ENCODE measurements at regions not wholly inside any gene's neighbourhood (a gene's known extent, or its start where the extent isn't known, plus 50 kb on each side); places are given as distances from the start of the nearest gene placed in this dataset.

DNA sequence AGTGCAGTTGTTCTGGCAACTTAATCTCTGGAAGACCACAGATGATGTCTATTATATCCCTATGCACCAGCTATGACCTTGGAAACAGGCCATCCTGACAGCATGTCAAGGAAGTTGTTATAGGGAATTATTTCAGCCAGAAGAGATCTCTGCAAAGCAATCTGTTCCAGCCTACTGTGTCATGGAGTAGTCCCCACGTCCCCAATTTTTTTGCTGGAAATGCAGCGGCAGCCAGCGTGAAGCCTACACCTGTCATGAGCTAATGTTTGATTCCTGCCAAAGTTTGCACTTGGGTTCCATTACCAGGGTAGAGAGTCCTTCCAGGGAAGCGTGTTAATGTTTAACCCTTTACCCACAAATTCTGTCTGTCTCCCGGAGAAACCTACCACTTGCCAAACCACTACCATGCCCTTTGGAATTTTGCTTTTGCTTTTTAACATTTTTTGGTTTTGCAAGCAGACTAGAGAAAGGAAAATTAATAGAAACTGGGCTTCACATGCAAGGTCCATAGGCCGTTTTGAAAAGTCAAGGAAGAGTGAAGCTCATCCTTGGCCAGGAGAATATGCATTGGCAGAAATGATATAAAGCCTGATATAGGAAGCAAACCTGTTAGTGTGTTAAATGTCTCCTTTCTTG lies 174.9 kb upstream of the SPRY4 start:
- no peak for TF ChIP-seq POLR2A (IDR thresholded peaks at IDR 0.05; ENCODE audit: low read length)
- no peak for TF ChIP-seq GATA1 (IDR thresholded peaks at IDR 0.05; ENCODE audit: low read depth, low read length)

Measured in erythroblast (primary cell).